ENCODE measurements at regions not wholly inside any gene's neighbourhood (a gene's known extent, or its start where the extent isn't known, plus 50 kb on each side); places are given as distances from the start of the nearest gene placed in this dataset.

- TF ChIP-seq CTCF (IDR thresholded peaks at IDR 0.05) (no peak), POLR2A (IDR thresholded peaks at IDR 0.05) (no peak)
These were observed 293.8 kb downstream of the PLA2G4A start for GRCh38 chr1:187122566-187122965.
